GM08714 (cell line): ENCODE measurements at regions not wholly inside any gene's neighbourhood (a gene's known extent, or its start where the extent isn't known, plus 50 kb on each side); places are given as distances from the start of the nearest gene placed in this dataset.
"Not testable (repeated sequence)": the region's sequence is repeated elsewhere in the genome, so short reads cannot be mapped to it uniquely, and the experiment has no call there.

ENCODE experiments used
- H3K4me3 ChIP-seq: fragments of 200-500 bp; sonication (Bioruptor generic); 2 replicates; pipeline ENCODE4 v1.5.1; 2014; ENCODE audit warnings: mild to moderate bottlenecking, low read length, inconsistent platforms
- ZNF274 ChIP-seq: IDR thresholded peaks from 2 replicates; pipeline ENCODE4 v1.6.1; 2012; ENCODE audit warnings: mild to moderate bottlenecking, low read depth, low read length

- H3K4me3 ChIP-seq = no peak overlapping the region
- no peak for TF ChIP-seq ZNF274
These were observed 281.1 kb downstream of the MAP2K6 start for GRCh38 chr17:69695646-69696045.

GRCh38 chr17:69696650-69697049 is 282.2 kb downstream of the MAP2K6 start:
- TF ChIP-seq ZNF274 = no peak
- H3K4me3 ChIP-seq = no peak overlapping the region

- not testable (repeated sequence) for H3K4me3 ChIP-seq
These were observed 283.9 kb downstream of the MAP2K6 start for GRCh38 chr17:69698352-69698751.

- no peak overlapping the region for H3K4me3 ChIP-seq
- TF ChIP-seq ZNF274 = no peak
These were observed 287.6 kb downstream of the MAP2K6 start for GRCh38 chr17:69702078-69702477.

GRCh38 chr17:69703751-69704150 is 289.3 kb downstream of the MAP2K6 start:
- TF ChIP-seq ZNF274 = no peak
- no peak overlapping the region for H3K4me3 ChIP-seq

- H3K4me3 ChIP-seq = no peak overlapping the region
- TF ChIP-seq ZNF274 = no peak
These were observed 290.4 kb downstream of the MAP2K6 start for GRCh38 chr17:69704935-69705334.

- no peak for TF ChIP-seq ZNF274
- no peak overlapping the region for H3K4me3 ChIP-seq
These were observed 291.6 kb downstream of the MAP2K6 start for GRCh38 chr17:69706127-69706526.

GRCh38 chr17:69709441-69709840 is 294.9 kb downstream of the MAP2K6 start:
- H3K4me3 ChIP-seq = no peak overlapping the region
- TF ChIP-seq ZNF274 = no peak

GRCh38 chr17:69710926-69711325 is 296.4 kb downstream of the MAP2K6 start:
- H3K4me3 ChIP-seq = no peak overlapping the region
- TF ChIP-seq ZNF274 = no peak

- TF ChIP-seq ZNF274 = no peak
- H3K4me3 ChIP-seq = no peak overlapping the region
These were observed 297.0 kb downstream of the MAP2K6 start for GRCh38 chr17:69711541-69711940.

- TF ChIP-seq ZNF274 = no peak
- H3K4me3 ChIP-seq = no peak overlapping the region
These were observed 298.4 kb downstream of the MAP2K6 start for GRCh38 chr17:69712801-69713311.

- no peak overlapping the region for H3K4me3 ChIP-seq
- no peak for TF ChIP-seq ZNF274
These were observed 299.3 kb downstream of the MAP2K6 start for GRCh38 chr17:69713815-69714214.

- no peak for TF ChIP-seq ZNF274
- H3K4me3 ChIP-seq = no peak overlapping the region
These were observed 300.2 kb downstream of the MAP2K6 start for GRCh38 chr17:69714669-69715068.

- TF ChIP-seq ZNF274 = no peak
- H3K4me3 ChIP-seq = no peak overlapping the region
These were observed 301.2 kb downstream of the MAP2K6 start for GRCh38 chr17:69715656-69716055.

GRCh38 chr17:69716556-69716955 is 302.1 kb downstream of the MAP2K6 start:
- no peak for TF ChIP-seq ZNF274
- no peak overlapping the region for H3K4me3 ChIP-seq

- no peak for TF ChIP-seq ZNF274
- H3K4me3 ChIP-seq = no peak overlapping the region
These were observed 302.7 kb downstream of the MAP2K6 start for GRCh38 chr17:69717214-69717613.

- H3K4me3 ChIP-seq = no peak overlapping the region
- no peak for TF ChIP-seq ZNF274
These were observed 303.3 kb downstream of the MAP2K6 start for GRCh38 chr17:69717819-69718218.
